ENCODE measurements at regions not wholly inside any gene's neighbourhood (a gene's known extent, or its start where the extent isn't known, plus 50 kb on each side); places are given as distances from the start of the nearest gene placed in this dataset.

GRCh38 chr5:1952444-1953099, 69.8 kb upstream of the IRX4 start:
- Histone ChIP-seq H3F3A (ENCODE audit: low read length, unreplicated experiment) (no peaks in the 10 kb centered on the region), H3K9ac (ENCODE audit: low read length) (no peak overlapping the region), H3K9me3 (ENCODE audit: low read length) (no peaks in the 10 kb centered on the region), H3K4me2 (ENCODE audit: low read length) (no peak overlapping the region), H3K36me3 (ENCODE audit: low read depth, low read length) (no peaks in the 10 kb centered on the region), H3K27me3 (ENCODE audit: low read length) (peaks cover 52% of the 10 kb centered on the region), H2AFZ (ENCODE audit: low read length) (no peak overlapping the region), H3K27ac (ENCODE audit: low read length) (no peak overlapping the region), H4K20me1 (ENCODE audit: low read length) (no peaks in the 10 kb centered on the region), H3K79me2 (ENCODE audit: low read length) (no peaks in the 10 kb centered on the region), H3K9me2 (replicated peaks; ENCODE audit: low read length) (no peaks in the 10 kb centered on the region), H3K4me3 (ENCODE audit: low read length) (no peak overlapping the region), H3K4me1 (ENCODE audit: insufficient read depth, low read length) (no peaks in the 10 kb centered on the region)
- POLR2A ChIA-PET (ENCODE audit: unreplicated experiment): no interaction called here
- TF ChIP-seq EZH2phosphoT487 (IDR thresholded peaks at IDR 0.05; ENCODE audit: borderline replicate concordance, low read length): no peak
- TF ChIP-seq CTCF (conservative IDR thresholded peaks at IDR 0.05; ENCODE audit: low read depth, low read length): no peak
- TF ChIP-seq EZH2 (IDR thresholded peaks at IDR 0.05; ENCODE audit: low read length, unreplicated experiment): no peak
- intact Hi-C loops (cut with micrococcal nuclease): no loop called here
- no peak for ATAC-seq
- BruUV-seq (replicated peaks): no TSS peak
- no peak for DNase-seq
- CTCF ChIA-PET: no interaction called here

- intact Hi-C loops (cut with micrococcal nuclease): no loop called here
- no peaks in the 10 kb centered on the region for H3K79me2 ChIP-seq (ENCODE audit: low read length)
- no peak overlapping the region for H3K9ac ChIP-seq (ENCODE audit: low read length)
- no peaks in the 10 kb centered on the region for H3K9me3 ChIP-seq (ENCODE audit: low read length)
- H3K27ac ChIP-seq (ENCODE audit: low read length): no peak overlapping the region
- H3K27me3 ChIP-seq (ENCODE audit: low read length): peaks cover 54% of the 10 kb centered on the region
- no peaks in the 10 kb centered on the region for H3F3A ChIP-seq (ENCODE audit: low read length, unreplicated experiment)
- ChIA-PET CTCF (no interaction called here), POLR2A (ENCODE audit: unreplicated experiment) (no interaction called here)
- no peaks in the 10 kb centered on the region for H3K4me1 ChIP-seq (ENCODE audit: insufficient read depth, low read length)
- H3K4me3 ChIP-seq (ENCODE audit: low read length): no peak overlapping the region
- no TSS peak for BruUV-seq (replicated peaks)
- ATAC-seq: no peak
- H3K4me2 ChIP-seq (ENCODE audit: low read length): no peak overlapping the region
- no peak for DNase-seq
- H2AFZ ChIP-seq (ENCODE audit: low read length): no peak overlapping the region
- TF ChIP-seq CTCF (conservative IDR thresholded peaks at IDR 0.05; ENCODE audit: low read depth, low read length): no peak
- no peak for TF ChIP-seq EZH2 (IDR thresholded peaks at IDR 0.05; ENCODE audit: low read length, unreplicated experiment)
- no peak for TF ChIP-seq EZH2phosphoT487 (IDR thresholded peaks at IDR 0.05; ENCODE audit: borderline replicate concordance, low read length)
- no peaks in the 10 kb centered on the region for H3K9me2 ChIP-seq (replicated peaks; ENCODE audit: low read length)
- H4K20me1 ChIP-seq (ENCODE audit: low read length): no peaks in the 10 kb centered on the region
- no peaks in the 10 kb centered on the region for H3K36me3 ChIP-seq (ENCODE audit: low read depth, low read length)
These were observed 69.3 kb upstream of the IRX4 start for GRCh38 chr5:1952021-1952420.

GRCh38 chr5:1951165-1951816, 68.6 kb upstream of the IRX4 start:
- Histone ChIP-seq H3K4me1 (ENCODE audit: insufficient read depth, low read length) (no peaks in the 10 kb centered on the region), H4K20me1 (ENCODE audit: low read length) (no peaks in the 10 kb centered on the region), H2AFZ (ENCODE audit: low read length) (no peak overlapping the region), H3K9ac (ENCODE audit: low read length) (no peak overlapping the region), H3K27me3 (ENCODE audit: low read length) (peaks cover 61% of the 10 kb centered on the region), H3K36me3 (ENCODE audit: low read depth, low read length) (no peaks in the 10 kb centered on the region), H3F3A (ENCODE audit: low read length, unreplicated experiment) (no peaks in the 10 kb centered on the region), H3K9me2 (replicated peaks; ENCODE audit: low read length) (no peaks in the 10 kb centered on the region), H3K27ac (ENCODE audit: low read length) (no peak overlapping the region), H3K4me3 (ENCODE audit: low read length) (no peak overlapping the region), H3K79me2 (ENCODE audit: low read length) (no peaks in the 10 kb centered on the region), H3K9me3 (ENCODE audit: low read length) (no peaks in the 10 kb centered on the region), H3K4me2 (ENCODE audit: low read length) (no peak overlapping the region)
- intact Hi-C loops (cut with micrococcal nuclease): no loop called here
- ATAC-seq: no peak
- no TSS peak for BruUV-seq (replicated peaks)
- no peak for TF ChIP-seq EZH2 (IDR thresholded peaks at IDR 0.05; ENCODE audit: low read length, unreplicated experiment)
- TF ChIP-seq EZH2phosphoT487 (IDR thresholded peaks at IDR 0.05; ENCODE audit: borderline replicate concordance, low read length): no peak
- no peak for TF ChIP-seq CTCF (conservative IDR thresholded peaks at IDR 0.05; ENCODE audit: low read depth, low read length)
- ChIA-PET CTCF (no interaction called here), POLR2A (ENCODE audit: unreplicated experiment) (no interaction called here)
- no peak for DNase-seq
